Muscle of arm (tissue), 1 donor: ENCODE measurements at regions not wholly inside any gene's neighbourhood (a gene's known extent, or its start where the extent isn't known, plus 50 kb on each side); places are given as distances from the start of the nearest gene placed in this dataset.

Experiments used
- DNase-seq: peaks from one replicate; pipeline ENCODE4 v3.0.0-alpha.2; 2013

DNA sequence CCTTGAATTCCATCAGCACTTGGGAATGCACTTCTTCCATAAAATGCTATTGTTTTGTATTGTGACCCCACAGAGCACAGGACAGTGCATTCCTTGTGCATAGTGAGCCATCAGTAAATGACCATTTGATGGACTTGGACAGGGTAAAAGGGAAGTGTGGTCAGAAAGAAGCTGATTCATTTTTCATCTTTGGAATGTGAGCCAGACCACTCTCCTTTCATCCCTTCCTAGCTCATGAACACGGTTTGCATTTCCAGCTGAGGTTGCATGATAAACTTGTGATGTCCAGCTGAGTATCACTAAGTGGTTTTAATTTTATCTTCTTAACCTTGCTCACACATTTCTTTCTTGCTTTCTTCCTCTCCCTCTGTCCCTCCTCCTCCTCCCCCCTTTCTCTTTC is 101.3 kb downstream of the NUDT12 start:
- no peak for DNase-seq

GRCh38 chr5:103458497-103459040 is 104.0 kb downstream of the NUDT12 start:
- no peak for DNase-seq

DNA sequence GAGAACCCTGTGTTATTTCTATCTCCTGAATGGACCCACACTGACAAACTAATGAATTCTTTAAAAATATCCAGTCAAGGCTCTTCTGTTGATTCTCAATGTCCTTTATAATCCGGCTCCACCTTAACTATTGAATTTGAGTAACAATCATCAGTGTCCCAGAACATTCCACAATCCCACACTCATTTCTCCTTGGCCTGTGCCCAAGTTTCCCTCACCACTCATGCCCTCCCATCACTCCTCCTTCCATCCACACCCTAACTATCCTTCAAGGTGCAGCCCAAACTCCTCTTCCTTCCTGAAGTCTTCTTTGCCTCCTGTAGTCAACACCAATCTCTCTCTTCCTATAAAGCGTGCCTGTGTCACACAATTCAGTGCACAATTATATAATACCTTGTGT is 106.1 kb downstream of the NUDT12 start:
- DNase-seq, result no peak

- DNase-seq, result no peak
Measured at GRCh38 chr5:103455796-103456195, 106.8 kb downstream of the NUDT12 start.

DNA sequence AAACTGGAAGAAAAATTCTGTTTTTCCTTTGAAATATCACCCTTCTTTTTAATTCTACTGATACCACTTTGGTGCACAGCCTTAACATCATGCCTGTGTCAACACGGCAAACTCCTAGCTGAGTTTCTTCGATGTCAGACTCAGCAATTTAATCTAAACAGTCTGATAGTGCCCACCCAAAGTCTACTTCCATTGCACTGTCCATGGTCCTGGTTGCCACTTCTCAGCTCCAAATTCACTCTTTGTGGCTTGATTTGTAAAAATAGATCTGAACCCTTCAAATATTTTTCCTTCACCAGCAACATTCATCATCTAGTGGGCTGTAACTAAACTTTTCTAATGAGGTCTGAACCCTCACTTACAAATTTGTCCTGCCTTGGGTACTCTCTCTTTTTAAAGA is 107.8 kb downstream of the NUDT12 start:
- DNase-seq, result no peak

DNA sequence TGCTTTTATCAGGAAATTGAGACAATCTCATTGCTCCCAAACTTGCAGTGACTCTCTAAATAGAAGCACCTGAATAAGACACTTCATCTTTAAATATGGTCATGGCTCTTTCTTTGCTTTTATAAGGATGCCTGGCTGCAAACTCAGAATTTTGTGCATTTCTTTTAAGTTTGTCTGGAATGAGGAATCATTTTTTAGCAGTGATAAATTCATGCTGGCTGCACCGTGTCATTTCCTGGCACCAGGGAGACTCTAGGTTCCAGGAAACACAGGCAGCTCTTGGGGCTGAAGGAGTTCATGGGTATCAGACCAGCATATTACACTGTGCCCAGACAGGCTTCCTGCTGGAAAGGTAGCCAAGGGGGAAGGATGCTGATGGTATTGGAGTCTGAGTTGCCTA is 109.9 kb downstream of the NUDT12 start:
- DNase-seq, result peak; percentile 15

DNA sequence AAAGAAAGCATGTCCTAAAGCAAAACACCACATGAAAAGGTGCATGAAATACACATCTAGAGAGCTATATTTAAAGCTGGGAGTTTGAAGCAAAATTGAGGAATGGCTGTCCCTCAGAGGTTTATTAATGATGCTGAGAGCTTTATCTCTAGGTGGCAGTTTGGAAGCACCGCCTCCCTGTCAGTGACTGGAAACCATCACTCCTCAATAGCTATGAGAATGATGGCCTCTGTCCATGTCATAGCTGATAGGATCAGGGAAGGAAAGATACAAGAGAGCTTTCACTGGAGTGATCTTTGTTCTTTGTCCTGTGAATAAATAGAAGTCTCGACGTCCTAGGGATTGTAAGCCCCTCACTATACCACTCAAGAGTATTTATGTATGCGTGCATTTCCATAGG is 110.5 kb downstream of the NUDT12 start:
- no peak for DNase-seq

DNA sequence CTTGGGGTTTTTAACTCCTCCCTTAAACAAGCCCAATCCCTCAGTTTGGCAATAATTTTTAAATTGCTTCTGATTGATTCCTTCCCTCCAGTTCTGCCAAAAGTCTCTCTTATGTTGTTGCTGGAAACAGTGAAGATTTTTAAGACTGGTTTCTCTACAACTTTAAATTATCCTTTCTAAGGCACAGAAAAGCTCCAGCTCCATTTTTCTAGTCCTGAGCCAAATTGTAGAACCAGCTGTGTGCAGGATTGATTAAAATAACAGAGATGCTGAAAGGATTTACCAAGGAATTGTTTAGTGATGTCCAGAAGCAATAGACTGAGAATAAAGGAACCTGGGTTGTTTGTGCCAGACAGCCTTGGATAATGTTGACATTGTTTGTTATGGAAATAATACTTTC is 111.3 kb downstream of the NUDT12 start:
- DNase-seq, result peak; percentile 43

DNA sequence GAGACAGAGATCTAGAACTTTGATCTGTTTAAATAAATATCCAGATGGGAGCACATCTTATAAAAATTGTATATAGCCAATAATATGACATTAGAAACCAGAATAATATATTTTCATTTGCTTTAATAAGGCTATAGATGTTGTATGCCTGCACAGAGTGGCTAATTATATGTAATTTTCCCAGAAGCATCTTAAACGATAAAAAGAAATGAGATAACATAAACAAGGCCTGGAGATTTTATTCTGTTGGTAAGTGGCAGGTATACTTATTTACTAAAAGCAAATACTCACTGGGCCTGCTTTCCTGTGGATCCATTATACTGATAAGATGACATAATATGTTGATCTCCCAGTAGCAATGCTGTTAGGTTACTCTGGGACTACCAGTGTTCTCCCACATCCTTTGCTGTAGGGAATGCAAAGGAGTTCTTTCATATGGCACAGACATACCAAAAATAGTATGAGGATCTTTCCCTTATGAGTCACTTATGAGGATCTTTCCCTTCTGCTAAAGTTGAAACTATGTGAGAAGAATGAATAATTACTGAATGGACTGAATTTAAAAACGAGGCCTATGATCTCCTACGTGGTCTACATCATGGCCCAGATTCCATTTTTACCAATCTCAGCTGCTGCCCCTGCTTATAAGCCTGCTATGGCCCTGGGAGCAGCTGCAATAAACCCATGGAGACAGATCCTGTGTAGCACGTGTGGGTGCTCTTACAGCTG is 112.1 kb downstream of the NUDT12 start:
- no peak for DNase-seq

DNA sequence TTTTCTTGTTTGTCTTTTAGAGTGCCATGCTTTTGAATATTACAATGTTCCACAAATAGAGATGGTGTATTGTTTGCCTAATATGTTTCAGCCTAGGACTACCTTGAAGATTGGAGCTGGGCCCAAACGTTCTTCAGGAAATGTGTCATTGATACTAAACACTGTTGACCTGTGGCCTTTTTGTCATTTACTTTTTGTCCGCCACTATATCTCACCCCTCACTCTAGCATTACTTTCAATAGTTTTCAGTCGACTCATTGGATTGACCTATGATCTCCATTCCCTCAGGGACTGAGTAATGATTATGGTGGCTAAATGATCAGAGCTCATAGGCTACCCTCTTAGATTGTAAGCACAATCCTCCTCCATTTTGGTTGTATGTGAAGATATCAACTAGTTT is 115.8 kb downstream of the NUDT12 start:
- DNase-seq, result no peak

DNA sequence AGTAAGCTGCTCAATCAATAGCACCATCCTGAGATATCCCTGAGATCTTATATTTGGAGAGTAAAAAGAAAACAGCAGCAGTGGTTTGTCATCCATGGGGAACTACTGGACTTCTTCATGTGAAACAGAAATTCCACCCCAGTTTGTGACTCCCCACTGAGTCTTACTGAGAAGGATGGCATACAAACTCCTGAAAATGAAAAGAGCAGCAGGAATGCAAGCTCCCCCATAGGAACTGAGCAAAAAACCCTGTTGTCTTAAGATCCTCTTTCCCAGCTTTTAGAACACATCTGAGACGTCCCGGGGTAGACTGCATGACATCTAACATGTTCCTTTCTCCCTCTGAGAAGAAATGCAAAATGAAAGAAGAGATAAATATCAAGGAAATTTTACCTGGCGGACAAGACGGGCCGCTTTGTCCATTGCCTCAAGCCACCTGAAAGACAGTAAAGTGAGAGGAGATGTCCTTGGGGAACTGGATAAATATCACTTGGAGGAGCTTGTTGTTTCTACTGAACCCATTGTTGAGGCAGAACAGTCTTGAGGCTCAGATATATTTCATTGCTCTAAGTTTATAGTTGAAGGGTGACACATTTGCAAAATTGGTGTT is 117.1 kb downstream of the NUDT12 start:
- DNase-seq, result no peak

DNA sequence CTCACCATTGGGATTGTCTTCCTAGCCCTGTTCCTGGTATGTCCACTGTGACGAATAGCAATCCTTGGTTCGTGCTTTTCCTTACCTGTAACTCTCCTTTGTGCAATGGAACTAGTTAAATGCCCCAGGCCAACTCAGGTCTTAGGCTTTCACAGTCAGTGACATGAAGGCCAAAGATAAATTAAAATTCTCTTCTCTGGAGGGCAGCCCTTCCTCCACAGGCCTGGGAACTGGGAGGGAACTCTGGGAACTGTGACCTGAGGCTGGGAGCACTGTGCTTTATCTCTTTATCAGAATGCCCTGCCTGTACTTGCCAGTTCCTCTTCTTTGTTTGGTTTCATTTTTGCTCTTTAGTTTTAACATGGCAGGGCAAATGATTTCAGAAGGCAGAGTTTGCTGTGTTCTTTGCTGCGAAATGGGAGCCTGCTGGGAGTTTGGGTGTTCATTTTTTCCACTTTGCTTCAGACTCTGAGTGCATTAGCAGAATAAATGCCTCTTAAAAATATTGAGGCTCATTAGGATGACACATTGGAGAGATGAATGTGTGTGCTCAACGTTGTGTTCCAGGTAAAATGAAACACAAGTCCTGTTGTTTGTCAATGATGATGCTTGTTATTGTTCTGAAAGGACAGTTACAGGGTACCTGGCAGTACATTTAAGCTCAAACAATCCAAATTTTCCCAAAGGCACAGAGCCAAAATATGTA is 118.1 kb downstream of the NUDT12 start:
- DNase-seq, result no peak

DNA sequence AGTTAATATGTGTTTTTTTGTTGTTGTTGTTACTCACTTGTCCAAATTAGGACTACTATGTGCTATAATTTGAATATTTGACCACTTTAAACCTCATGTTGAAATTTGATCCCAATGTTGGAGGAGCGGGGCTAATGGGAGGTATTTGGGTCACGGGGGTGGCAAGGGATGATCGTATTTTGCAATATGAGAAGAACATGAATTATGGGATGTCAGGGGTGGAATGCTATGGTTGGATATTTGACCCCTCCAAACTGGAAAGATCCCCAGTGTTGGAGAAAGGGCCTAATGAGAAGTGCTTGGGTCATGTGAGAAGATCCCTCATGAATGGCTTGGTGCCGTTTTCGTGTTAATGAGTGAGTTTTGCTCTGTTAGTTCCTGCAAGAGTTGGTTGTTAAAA is 119.8 kb downstream of the NUDT12 start:
- no peak for DNase-seq

DNA sequence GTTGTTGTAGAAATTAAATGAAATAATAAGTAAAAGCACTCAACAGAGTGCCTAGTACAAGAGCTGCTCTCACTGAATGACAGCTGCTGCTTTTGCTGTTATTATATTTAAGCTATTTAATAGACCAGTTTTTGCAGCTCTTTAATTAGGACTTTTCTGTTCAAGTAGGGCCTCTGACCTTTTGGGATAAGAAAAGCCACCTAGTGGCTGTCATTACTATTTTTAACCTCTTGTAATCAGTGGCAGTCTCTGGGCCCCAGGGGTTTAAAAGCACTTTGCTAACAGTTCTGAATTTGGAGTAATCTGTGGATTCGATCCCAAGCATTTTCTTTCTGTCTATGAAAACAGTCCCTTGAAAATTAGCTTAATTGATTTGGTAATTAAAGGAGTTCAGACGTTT is 121.1 kb downstream of the NUDT12 start:
- no peak for DNase-seq

DNA sequence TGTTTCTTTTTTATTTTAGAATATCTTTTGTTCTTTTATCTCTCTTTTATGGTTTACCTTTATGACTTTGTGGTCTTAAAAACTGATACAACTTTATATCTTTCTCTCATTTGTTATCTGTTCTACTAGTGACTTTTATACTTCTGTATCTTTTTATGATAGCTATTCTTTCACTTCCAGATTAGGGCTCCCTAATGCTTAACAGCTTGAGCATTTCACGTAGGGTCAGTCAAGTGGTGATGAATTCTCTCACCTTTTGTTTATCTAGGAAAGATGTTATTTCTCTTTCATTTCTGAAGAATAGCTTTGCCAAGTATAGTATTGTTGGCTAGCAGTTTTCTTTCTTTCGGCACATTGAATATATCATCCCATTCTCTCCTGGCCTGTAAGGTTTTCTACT is 123.6 kb downstream of the NUDT12 start:
- DNase-seq, result no peak

DNA sequence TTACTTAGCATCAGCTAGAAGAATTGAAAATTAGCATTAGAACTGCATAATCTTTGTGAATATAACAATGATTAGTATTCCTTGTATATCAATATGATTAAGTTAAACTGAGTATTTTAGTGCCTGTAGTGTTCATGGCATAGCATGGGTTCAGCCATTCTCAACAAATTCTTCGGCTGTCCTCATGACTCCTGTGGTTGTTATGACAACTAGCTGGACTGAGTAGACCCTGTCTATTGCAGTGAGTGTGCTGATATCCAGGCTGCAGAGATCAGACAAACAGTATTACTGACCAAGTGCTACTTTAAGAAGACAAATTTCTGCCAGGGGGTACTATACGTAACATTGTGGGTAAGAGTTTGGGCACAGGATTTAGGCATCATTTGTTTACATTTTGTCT is 125.9 kb downstream of the NUDT12 start:
- DNase-seq, result no peak

- DNase-seq, result no peak
Measured at GRCh38 chr5:103436112-103436511, 126.5 kb downstream of the NUDT12 start.

GRCh38 chr5:103435136-103435889 is 127.3 kb downstream of the NUDT12 start:
- DNase-seq, result no peak

DNA sequence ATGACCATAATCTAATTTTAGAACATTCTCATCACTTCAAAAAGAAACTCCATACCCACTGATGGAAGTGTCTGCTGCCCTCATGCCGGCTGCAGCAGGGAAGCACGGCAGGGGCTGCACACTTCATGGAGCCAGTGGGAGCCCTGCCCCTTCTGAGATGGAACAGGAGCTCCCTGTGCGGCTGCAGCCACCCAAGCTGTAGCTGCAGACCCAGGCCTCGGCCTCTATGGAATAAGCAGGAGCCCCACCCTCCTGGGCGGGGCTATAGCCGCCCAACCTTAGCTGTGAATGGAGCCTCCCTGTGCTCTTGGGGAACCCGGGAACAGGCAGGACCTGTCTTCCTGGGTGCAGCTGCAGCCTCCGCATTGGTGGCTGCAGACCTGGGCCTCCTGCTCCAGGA is 128.5 kb downstream of the NUDT12 start:
- no peak for DNase-seq

DNA sequence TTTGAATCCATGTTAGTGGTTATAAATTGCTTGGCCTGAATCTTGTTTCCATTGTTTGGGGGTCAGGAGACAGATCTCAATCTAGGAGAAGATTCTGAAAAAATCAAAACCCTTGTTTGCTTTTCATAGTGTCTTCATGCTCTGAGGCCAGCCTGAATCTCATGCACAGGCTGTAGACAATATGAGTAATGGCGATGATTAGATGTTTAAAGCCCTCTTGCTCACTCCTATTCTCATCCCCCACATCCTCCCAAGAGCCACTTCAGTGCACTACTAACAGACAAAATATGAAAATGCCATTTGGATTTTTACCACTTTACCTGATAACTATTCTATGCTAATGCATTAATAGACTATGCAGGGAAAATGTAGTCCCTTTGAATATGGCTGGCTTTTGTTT is 129.4 kb downstream of the NUDT12 start:
- no peak for DNase-seq

GRCh38 chr5:103428923-103429322 is 133.7 kb downstream of the NUDT12 start:
- DNase-seq, result no peak

- DNase-seq, result peak; percentile 41
Measured at GRCh38 chr5:103428411-103428871, 134.1 kb downstream of the NUDT12 start.
